Endothelial cell of umbilical vein (primary cell): ENCODE measurements at regions not wholly inside any gene's neighbourhood (a gene's known extent, or its start where the extent isn't known, plus 50 kb on each side); places are given as distances from the start of the nearest gene placed in this dataset.

Experiments used
- EZH2 ChIP-seq: IDR thresholded peaks from 2 replicates; pipeline ENCODE4 v1.6.1; 2012; ENCODE audit warnings: borderline replicate concordance, low read depth, mild to moderate bottlenecking, moderate library complexity, low read length, inconsistent platforms; ENCODE audit not compliant: severe bottlenecking
- POLR2A ChIP-seq: IDR thresholded peaks from 2 replicates; pipeline ENCODE4 v1.6.1; 2012; ENCODE audit warnings: low read depth, mild to moderate bottlenecking, control low read depth, low read length
- TF ChIP-seq, protein P1 (sequence below), 2 donors: IDR thresholded peaks; 1 replicate in 1 of 2; 2 replicates in 1 of 2; pipeline ENCODE4 v1.5.1; 2011; ENCODE audit warnings: low read length in 2 of 2, mild to moderate bottlenecking in 2 of 2, moderate library complexity in 2 of 2, control low read depth in 1 of 2, inconsistent platforms in 1 of 2, low read depth in 1 of 2; ENCODE audit not compliant: insufficient read depth in 1 of 2; ENCODE audit errors: extremely low read depth in 1 of 2

DNA sequence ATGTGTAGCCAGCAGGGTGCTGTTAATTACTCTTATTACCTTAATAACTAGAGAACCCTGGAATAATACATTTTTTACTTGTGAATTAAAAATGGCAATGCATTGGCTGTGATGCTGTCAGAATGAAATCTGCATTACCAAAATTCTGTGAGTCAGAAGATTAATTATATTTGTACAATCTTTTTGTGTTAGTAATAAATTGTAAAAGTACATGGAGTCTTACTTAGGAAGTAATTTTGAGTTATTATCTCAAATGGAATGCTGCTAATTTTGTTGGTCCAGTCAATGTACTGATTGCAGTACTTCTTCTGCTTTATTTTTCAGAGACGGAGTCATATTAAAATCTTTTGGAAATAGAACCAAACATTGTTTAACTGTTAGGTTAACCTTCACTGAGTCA lies 152.0 kb upstream of the SLC10A2 start:
- TF ChIP-seq POLR2A (no peak), EZH2 (no peak)
- TF ChIP-seq, protein P1, sequence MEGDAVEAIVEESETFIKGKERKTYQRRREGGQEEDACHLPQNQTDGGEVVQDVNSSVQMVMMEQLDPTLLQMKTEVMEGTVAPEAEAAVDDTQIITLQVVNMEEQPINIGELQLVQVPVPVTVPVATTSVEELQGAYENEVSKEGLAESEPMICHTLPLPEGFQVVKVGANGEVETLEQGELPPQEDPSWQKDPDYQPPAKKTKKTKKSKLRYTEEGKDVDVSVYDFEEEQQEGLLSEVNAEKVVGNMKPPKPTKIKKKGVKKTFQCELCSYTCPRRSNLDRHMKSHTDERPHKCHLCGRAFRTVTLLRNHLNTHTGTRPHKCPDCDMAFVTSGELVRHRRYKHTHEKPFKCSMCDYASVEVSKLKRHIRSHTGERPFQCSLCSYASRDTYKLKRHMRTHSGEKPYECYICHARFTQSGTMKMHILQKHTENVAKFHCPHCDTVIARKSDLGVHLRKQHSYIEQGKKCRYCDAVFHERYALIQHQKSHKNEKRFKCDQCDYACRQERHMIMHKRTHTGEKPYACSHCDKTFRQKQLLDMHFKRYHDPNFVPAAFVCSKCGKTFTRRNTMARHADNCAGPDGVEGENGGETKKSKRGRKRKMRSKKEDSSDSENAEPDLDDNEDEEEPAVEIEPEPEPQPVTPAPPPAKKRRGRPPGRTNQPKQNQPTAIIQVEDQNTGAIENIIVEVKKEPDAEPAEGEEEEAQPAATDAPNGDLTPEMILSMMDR (IDR thresholded peaks at IDR 0.05; ENCODE audit: extremely low read depth in 1 of 2, insufficient read depth in 1 of 2, low read depth in 1 of 2, low read length in 2 of 2): no peak
